Activated CD4-positive, CD25-positive, alpha-beta regulatory T cell treated with anti-CD3 and anti-CD28 coated beads, Interleukin-2, amount 50 U/mL, for 24 hours (primary cell): ENCODE measurements at regions not wholly inside any gene's neighbourhood (a gene's known extent, or its start where the extent isn't known, plus 50 kb on each side); places are given as distances from the start of the nearest gene placed in this dataset.

Experiments
- ATAC-seq, 2 donors: fragments of 150-1000 bp; cut with Tn5 transposase; one replicate each; pipeline ENCODE4 v1.10.0; 2021; ENCODE audit warnings: mild to moderate bottlenecking in 1 of 2, moderate library complexity in 1 of 2

GRCh38 chr16:66265556-66266141 lies 100.8 kb upstream of the CDH5 start:
- ATAC-seq, result no peak

GRCh38 chr16:66265048-66265415 lies 101.5 kb upstream of the CDH5 start:
- no peak for ATAC-seq

GRCh38 chr16:66264311-66265047 lies 102.0 kb upstream of the CDH5 start:
- no peak for ATAC-seq

GRCh38 chr16:66263973-66264310 lies 102.5 kb upstream of the CDH5 start:
- no peak for ATAC-seq

GRCh38 chr16:66263168-66263972 lies 103.1 kb upstream of the CDH5 start:
- ATAC-seq, result no peak

- ATAC-seq, result no peak
Observed at GRCh38 chr16:66262253-66263167, 104.0 kb upstream of the CDH5 start.

GRCh38 chr16:66261826-66262225 lies 104.7 kb upstream of the CDH5 start:
- no peak for ATAC-seq

- no peak for ATAC-seq
Observed at GRCh38 chr16:66260522-66261254, 105.8 kb upstream of the CDH5 start.

GRCh38 chr16:66258916-66259845 lies 107.3 kb upstream of the CDH5 start:
- ATAC-seq, result no peak

- ATAC-seq, result no peak
Observed at GRCh38 chr16:66256919-66257318, 109.6 kb upstream of the CDH5 start.

GRCh38 chr16:66255647-66256046 lies 110.8 kb upstream of the CDH5 start:
- no peak for ATAC-seq

GRCh38 chr16:66254751-66255150 lies 111.7 kb upstream of the CDH5 start:
- ATAC-seq, result no peak

- ATAC-seq, result no peak
Observed at GRCh38 chr16:66254106-66254505, 112.4 kb upstream of the CDH5 start.

- ATAC-seq, result no peak
Observed at GRCh38 chr16:66251476-66252160, 114.9 kb upstream of the CDH5 start.

- no peak for ATAC-seq
Observed at GRCh38 chr16:66250686-66251431, 115.6 kb upstream of the CDH5 start.

GRCh38 chr16:66247516-66248481 lies 118.7 kb upstream of the CDH5 start:
- ATAC-seq, result no peak

- ATAC-seq, result no peak
Observed at GRCh38 chr16:66245868-66246267, 120.6 kb upstream of the CDH5 start.

GRCh38 chr16:66245072-66245471 lies 121.4 kb upstream of the CDH5 start:
- ATAC-seq, result no peak
